ENCODE measurements at regions not wholly inside any gene's neighbourhood (a gene's known extent, or its start where the extent isn't known, plus 50 kb on each side); places are given as distances from the start of the nearest gene placed in this dataset.

- H3K4me3 Mint-ChIP-seq (ENCODE audit: unreplicated experiment) = no peak overlapping the region
- Histone ChIP-seq H3K9me3 (ENCODE audit: insufficient read depth, low read depth, low read length) (no peaks in the 10 kb centered on the region), H3K27me3 (ENCODE audit: insufficient read depth, low read length) (no peaks in the 10 kb centered on the region), H3K4me1 (ENCODE audit: insufficient read depth, low read length) (peaks cover 25% of the 10 kb centered on the region), H3K36me3 (ENCODE audit: insufficient read depth, low read length) (no peaks in the 10 kb centered on the region), H3K27ac (ENCODE audit: low read depth, low read length) (peak overlapping the region; percentile 83), H3K4me3 (ENCODE audit: insufficient read depth, low read depth, low read length) (no peak overlapping the region), H4K20me1 (ENCODE audit: insufficient read depth, low read length) (no peaks in the 10 kb centered on the region), H3K79me2 (ENCODE audit: insufficient read depth, low read length) (no peaks in the 10 kb centered on the region), H3K9ac (ENCODE audit: low read length) (peak overlapping the region; percentile 6), H2AFZ (ENCODE audit: low read depth, low read length) (peak overlapping the region; percentile 28), H3K4me2 (ENCODE audit: low read length) (peak overlapping the region; percentile 51)
- FAIRE-seq (peak; percentile 60), DNase-seq (ENCODE audit: low read depth) (peak; percentile 80)
- H3K27ac Mint-ChIP-seq (ENCODE audit: unreplicated experiment) = peak overlapping the region; percentile 75
- no peaks in the 10 kb centered on the region for H3K36me3 Mint-ChIP-seq (ENCODE audit: low read depth, unreplicated experiment)
- H3K27me3 Mint-ChIP-seq (ENCODE audit: low read depth, unreplicated experiment) = no peaks in the 10 kb centered on the region
- H3K9me3 Mint-ChIP-seq (ENCODE audit: unreplicated experiment) = no peaks in the 10 kb centered on the region
- H3K4me1 Mint-ChIP-seq (ENCODE audit: low read depth, unreplicated experiment) = peaks cover 30% of the 10 kb centered on the region
- TF ChIP-seq CTCF (IDR thresholded peaks at IDR 0.05; ENCODE audit: insufficient read depth, low read depth, low read length) (no peak), EZH2 (IDR thresholded peaks at IDR 0.05; ENCODE audit: insufficient read depth, low read length) (no peak)
These were observed 152.9 kb downstream of the HGF start for GRCh38 chr7:81616951-81617350.

- Histone ChIP-seq H3K36me3 (ENCODE audit: insufficient read depth, low read length) (no peaks in the 10 kb centered on the region), H3K9me3 (ENCODE audit: insufficient read depth, low read depth, low read length) (no peaks in the 10 kb centered on the region), H3K27me3 (ENCODE audit: insufficient read depth, low read length) (no peaks in the 10 kb centered on the region), H3K4me3 (ENCODE audit: insufficient read depth, low read depth, low read length) (no peak overlapping the region), H2AFZ (ENCODE audit: low read depth, low read length) (no peak overlapping the region), H4K20me1 (ENCODE audit: insufficient read depth, low read length) (no peaks in the 10 kb centered on the region), H3K4me2 (ENCODE audit: low read length) (no peak overlapping the region), H3K79me2 (ENCODE audit: insufficient read depth, low read length) (no peaks in the 10 kb centered on the region), H3K9ac (ENCODE audit: low read length) (no peak overlapping the region), H3K27ac (ENCODE audit: low read depth, low read length) (no peak overlapping the region), H3K4me1 (ENCODE audit: insufficient read depth, low read length) (peaks cover 2% of the 10 kb centered on the region)
- TF ChIP-seq EZH2 (IDR thresholded peaks at IDR 0.05; ENCODE audit: insufficient read depth, low read length) = no peak
- no peak for TF ChIP-seq CTCF (IDR thresholded peaks at IDR 0.05; ENCODE audit: insufficient read depth, low read depth, low read length)
- no peaks in the 10 kb centered on the region for H3K27me3 Mint-ChIP-seq (ENCODE audit: low read depth, unreplicated experiment)
- H3K4me1 Mint-ChIP-seq (ENCODE audit: low read depth, unreplicated experiment) = peaks cover 9% of the 10 kb centered on the region
- no peak for FAIRE-seq
- no peak overlapping the region for H3K27ac Mint-ChIP-seq (ENCODE audit: unreplicated experiment)
- no peak for DNase-seq (ENCODE audit: low read depth)
- H3K9me3 Mint-ChIP-seq (ENCODE audit: unreplicated experiment) = no peaks in the 10 kb centered on the region
- H3K4me3 Mint-ChIP-seq (ENCODE audit: unreplicated experiment) = no peak overlapping the region
- no peaks in the 10 kb centered on the region for H3K36me3 Mint-ChIP-seq (ENCODE audit: low read depth, unreplicated experiment)
These were observed 158.0 kb downstream of the HGF start for GRCh38 chr7:81611805-81612204.

- no peak overlapping the region for H2AFZ ChIP-seq (ENCODE audit: low read depth, low read length)
- no peaks in the 10 kb centered on the region for H3K9me3 ChIP-seq (ENCODE audit: insufficient read depth, low read depth, low read length)
- no peak overlapping the region for H3K27ac ChIP-seq (ENCODE audit: low read depth, low read length)
- Mint-ChIP-seq H3K4me3 (ENCODE audit: unreplicated experiment) (no peak overlapping the region), H3K9me3 (ENCODE audit: unreplicated experiment) (no peaks in the 10 kb centered on the region), H3K27me3 (ENCODE audit: low read depth, unreplicated experiment) (no peaks in the 10 kb centered on the region), H3K36me3 (ENCODE audit: low read depth, unreplicated experiment) (no peaks in the 10 kb centered on the region), H3K27ac (ENCODE audit: unreplicated experiment) (no peak overlapping the region), H3K4me1 (ENCODE audit: low read depth, unreplicated experiment) (peaks cover 3% of the 10 kb centered on the region)
- no peak for DNase-seq (ENCODE audit: low read depth)
- H3K9ac ChIP-seq (ENCODE audit: low read length) = no peak overlapping the region
- FAIRE-seq = no peak
- no peaks in the 10 kb centered on the region for H3K27me3 ChIP-seq (ENCODE audit: insufficient read depth, low read length)
- H3K4me2 ChIP-seq (ENCODE audit: low read length) = no peak overlapping the region
- H3K4me1 ChIP-seq (ENCODE audit: insufficient read depth, low read length) = no peaks in the 10 kb centered on the region
- TF ChIP-seq CTCF (IDR thresholded peaks at IDR 0.05; ENCODE audit: insufficient read depth, low read depth, low read length) = no peak
- no peak for TF ChIP-seq EZH2 (IDR thresholded peaks at IDR 0.05; ENCODE audit: insufficient read depth, low read length)
- H3K4me3 ChIP-seq (ENCODE audit: insufficient read depth, low read depth, low read length) = no peak overlapping the region
- H3K36me3 ChIP-seq (ENCODE audit: insufficient read depth, low read length) = no peaks in the 10 kb centered on the region
- no peaks in the 10 kb centered on the region for H3K79me2 ChIP-seq (ENCODE audit: insufficient read depth, low read length)
- no peaks in the 10 kb centered on the region for H4K20me1 ChIP-seq (ENCODE audit: insufficient read depth, low read length)
These were observed 158.8 kb downstream of the HGF start for GRCh38 chr7:81611040-81611439.

Measured in astrocyte (in vitro differentiated cells and primary cell).